GM13976 (cell line): ENCODE measurements at regions not wholly inside any gene's neighbourhood (a gene's known extent, or its start where the extent isn't known, plus 50 kb on each side); places are given as distances from the start of the nearest gene placed in this dataset.

Source experiments
- DNase-seq: peaks from one replicate; pipeline ENCODE4 v3.0.0; 2012; ENCODE audit warnings: low spot score
- CTCF ChIP-seq: IDR thresholded peaks from 2 replicates; pipeline ENCODE4 v1.5.1; 2012; ENCODE audit warnings: borderline replicate concordance, mild to moderate bottlenecking; ENCODE audit not compliant: insufficient read depth; ENCODE audit errors: extremely low read depth, missing control alignments, control extremely low read depth
- in situ Hi-C: fragments of 300-500 bp; cut with MboI; formaldehyde crosslinking; loops from one replicate; pipeline ENCODE4 v1.12.0; 2022; ENCODE audit warnings: low sequenced_read_pairs, mixed read lengths, inconsistent platforms; ENCODE audit not compliant: unreplicated experiment

GRCh38 chr3:107128946-107129345 is 248.3 kb upstream of the CCDC54 start:
- TF ChIP-seq CTCF: no peak
- no peak for DNase-seq
- in situ Hi-C loops: no loop called here

- no peak for DNase-seq
- in situ Hi-C loops: no loop called here
- no peak for TF ChIP-seq CTCF
Measured at GRCh38 chr3:107130089-107130700, 247.0 kb upstream of the CCDC54 start.

GRCh38 chr3:107132674-107133073 is 244.6 kb upstream of the CCDC54 start:
- in situ Hi-C loops: no loop called here
- no peak for TF ChIP-seq CTCF
- no peak for DNase-seq

GRCh38 chr3:107133891-107134290 is 243.3 kb upstream of the CCDC54 start:
- DNase-seq: no peak
- in situ Hi-C loops: no loop called here
- no peak for TF ChIP-seq CTCF

- in situ Hi-C loops: no loop called here
- DNase-seq: no peak
- TF ChIP-seq CTCF: no peak
Measured at GRCh38 chr3:107142171-107142570, 235.1 kb upstream of the CCDC54 start.

GRCh38 chr3:107142786-107143575 is 234.3 kb upstream of the CCDC54 start:
- no peak for DNase-seq
- in situ Hi-C loops: no loop called here
- TF ChIP-seq CTCF: no peak
